ENCODE measurements at regions not wholly inside any gene's neighbourhood (a gene's known extent, or its start where the extent isn't known, plus 50 kb on each side); places are given as distances from the start of the nearest gene placed in this dataset.

DNA sequence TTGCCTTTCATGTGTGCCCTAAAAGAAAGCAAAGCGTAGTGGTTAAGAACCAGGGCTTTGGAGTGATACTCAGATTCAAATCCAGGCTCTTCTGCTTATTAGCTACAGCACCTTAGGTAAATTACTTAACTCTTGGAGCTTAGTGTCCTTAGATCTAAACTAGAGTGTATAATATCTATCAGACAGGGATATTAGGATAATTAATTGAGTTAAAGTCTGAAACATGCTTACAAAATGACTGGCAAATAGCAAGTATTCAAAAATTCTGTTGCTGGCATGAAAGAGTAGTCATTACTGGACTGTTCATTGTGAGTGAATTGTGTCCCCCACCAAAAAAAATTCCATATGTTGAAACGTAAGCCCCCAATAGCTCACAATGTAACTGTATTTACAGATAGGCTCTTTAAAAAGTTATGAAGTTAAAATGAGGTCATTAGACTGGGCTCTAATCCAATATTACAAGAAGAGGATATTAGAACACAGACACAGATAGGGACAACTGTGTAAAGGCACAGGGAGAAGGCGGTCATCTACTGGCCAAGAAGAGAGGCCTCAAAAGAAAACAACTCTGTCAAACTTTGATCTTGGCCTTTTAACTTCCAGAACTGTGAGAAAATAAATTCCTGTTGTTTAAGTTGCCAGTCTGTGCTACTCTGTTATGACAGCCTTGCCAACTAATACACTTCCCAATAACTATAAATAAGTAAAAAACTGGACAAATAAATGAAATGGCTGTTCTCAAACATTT is 60.4 kb upstream of the LRRC3B start:
- 72% methylated on average over 3 of the region's 3 CpGs for WGBS
- no peaks in the 10 kb centered on the region for H3K36me3 ChIP-seq (ENCODE audit: control insufficient read depth in 4 of 4, insufficient read depth in 3 of 4, low read depth in 1 of 4, low read length in 3 of 4)
- no peak overlapping the region for H3K27ac ChIP-seq (ENCODE audit: low read depth in 1 of 2, low read length in 2 of 2)
- TF ChIP-seq, protein P1, sequence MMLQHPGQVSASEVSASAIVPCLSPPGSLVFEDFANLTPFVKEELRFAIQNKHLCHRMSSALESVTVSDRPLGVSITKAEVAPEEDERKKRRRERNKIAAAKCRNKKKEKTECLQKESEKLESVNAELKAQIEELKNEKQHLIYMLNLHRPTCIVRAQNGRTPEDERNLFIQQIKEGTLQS (IDR thresholded peaks at IDR 0.05) = no peak
- TF ChIP-seq, protein P2, sequence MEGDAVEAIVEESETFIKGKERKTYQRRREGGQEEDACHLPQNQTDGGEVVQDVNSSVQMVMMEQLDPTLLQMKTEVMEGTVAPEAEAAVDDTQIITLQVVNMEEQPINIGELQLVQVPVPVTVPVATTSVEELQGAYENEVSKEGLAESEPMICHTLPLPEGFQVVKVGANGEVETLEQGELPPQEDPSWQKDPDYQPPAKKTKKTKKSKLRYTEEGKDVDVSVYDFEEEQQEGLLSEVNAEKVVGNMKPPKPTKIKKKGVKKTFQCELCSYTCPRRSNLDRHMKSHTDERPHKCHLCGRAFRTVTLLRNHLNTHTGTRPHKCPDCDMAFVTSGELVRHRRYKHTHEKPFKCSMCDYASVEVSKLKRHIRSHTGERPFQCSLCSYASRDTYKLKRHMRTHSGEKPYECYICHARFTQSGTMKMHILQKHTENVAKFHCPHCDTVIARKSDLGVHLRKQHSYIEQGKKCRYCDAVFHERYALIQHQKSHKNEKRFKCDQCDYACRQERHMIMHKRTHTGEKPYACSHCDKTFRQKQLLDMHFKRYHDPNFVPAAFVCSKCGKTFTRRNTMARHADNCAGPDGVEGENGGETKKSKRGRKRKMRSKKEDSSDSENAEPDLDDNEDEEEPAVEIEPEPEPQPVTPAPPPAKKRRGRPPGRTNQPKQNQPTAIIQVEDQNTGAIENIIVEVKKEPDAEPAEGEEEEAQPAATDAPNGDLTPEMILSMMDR (IDR thresholded peaks at IDR 0.05; ENCODE audit: low read depth, low read length, missing input control) = no peak
- TF ChIP-seq, protein P3, sequence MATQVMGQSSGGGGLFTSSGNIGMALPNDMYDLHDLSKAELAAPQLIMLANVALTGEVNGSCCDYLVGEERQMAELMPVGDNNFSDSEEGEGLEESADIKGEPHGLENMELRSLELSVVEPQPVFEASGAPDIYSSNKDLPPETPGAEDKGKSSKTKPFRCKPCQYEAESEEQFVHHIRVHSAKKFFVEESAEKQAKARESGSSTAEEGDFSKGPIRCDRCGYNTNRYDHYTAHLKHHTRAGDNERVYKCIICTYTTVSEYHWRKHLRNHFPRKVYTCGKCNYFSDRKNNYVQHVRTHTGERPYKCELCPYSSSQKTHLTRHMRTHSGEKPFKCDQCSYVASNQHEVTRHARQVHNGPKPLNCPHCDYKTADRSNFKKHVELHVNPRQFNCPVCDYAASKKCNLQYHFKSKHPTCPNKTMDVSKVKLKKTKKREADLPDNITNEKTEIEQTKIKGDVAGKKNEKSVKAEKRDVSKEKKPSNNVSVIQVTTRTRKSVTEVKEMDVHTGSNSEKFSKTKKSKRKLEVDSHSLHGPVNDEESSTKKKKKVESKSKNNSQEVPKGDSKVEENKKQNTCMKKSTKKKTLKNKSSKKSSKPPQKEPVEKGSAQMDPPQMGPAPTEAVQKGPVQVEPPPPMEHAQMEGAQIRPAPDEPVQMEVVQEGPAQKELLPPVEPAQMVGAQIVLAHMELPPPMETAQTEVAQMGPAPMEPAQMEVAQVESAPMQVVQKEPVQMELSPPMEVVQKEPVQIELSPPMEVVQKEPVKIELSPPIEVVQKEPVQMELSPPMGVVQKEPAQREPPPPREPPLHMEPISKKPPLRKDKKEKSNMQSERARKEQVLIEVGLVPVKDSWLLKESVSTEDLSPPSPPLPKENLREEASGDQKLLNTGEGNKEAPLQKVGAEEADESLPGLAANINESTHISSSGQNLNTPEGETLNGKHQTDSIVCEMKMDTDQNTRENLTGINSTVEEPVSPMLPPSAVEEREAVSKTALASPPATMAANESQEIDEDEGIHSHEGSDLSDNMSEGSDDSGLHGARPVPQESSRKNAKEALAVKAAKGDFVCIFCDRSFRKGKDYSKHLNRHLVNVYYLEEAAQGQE (IDR thresholded peaks at IDR 0.05) = no peak
- TF ChIP-seq FOXA1 (IDR thresholded peaks at IDR 0.05) (no peak), FOXA2 (IDR thresholded peaks at IDR 0.05) (no peak), RAD21 (IDR thresholded peaks at IDR 0.05) (no peak), JUND (IDR thresholded peaks at IDR 0.05) (no peak), HNF4G (IDR thresholded peaks at IDR 0.05) (no peak), YY1 (IDR thresholded peaks at IDR 0.05) (no peak), NR2F2 (IDR thresholded peaks at IDR 0.05) (no peak), EGR1 (IDR thresholded peaks at IDR 0.05; ENCODE audit: low read depth in 2 of 2) (no peak), RXRA (IDR thresholded peaks at IDR 0.05) (no peak), HNF4A (conservative IDR thresholded peaks at IDR 0.05) (no peak), TAF1 (conservative IDR thresholded peaks at IDR 0.05) (no peak), GABPA (IDR thresholded peaks at IDR 0.05 in 1 of 2, conservative IDR thresholded peaks at IDR 0.05 in 1 of 2) (no peak), SP1 (IDR thresholded peaks at IDR 0.05) (no peak)
- TF ChIP-seq, protein P4, sequence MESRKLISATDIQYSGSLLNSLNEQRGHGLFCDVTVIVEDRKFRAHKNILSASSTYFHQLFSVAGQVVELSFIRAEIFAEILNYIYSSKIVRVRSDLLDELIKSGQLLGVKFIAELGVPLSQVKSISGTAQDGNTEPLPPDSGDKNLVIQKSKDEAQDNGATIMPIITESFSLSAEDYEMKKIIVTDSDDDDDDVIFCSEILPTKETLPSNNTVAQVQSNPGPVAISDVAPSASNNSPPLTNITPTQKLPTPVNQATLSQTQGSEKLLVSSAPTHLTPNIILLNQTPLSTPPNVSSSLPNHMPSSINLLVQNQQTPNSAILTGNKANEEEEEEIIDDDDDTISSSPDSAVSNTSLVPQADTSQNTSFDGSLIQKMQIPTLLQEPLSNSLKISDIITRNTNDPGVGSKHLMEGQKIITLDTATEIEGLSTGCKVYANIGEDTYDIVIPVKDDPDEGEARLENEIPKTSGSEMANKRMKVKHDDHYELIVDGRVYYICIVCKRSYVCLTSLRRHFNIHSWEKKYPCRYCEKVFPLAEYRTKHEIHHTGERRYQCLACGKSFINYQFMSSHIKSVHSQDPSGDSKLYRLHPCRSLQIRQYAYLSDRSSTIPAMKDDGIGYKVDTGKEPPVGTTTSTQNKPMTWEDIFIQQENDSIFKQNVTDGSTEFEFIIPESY (IDR thresholded peaks at IDR 0.05) = no peak
- TF ChIP-seq, protein P5, sequence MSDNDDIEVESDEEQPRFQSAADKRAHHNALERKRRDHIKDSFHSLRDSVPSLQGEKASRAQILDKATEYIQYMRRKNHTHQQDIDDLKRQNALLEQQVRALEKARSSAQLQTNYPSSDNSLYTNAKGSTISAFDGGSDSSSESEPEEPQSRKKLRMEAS (IDR thresholded peaks at IDR 0.05) = no peak
- DNase-seq (ENCODE audit: low spot score) = no peak
- H3K9ac ChIP-seq (ENCODE audit: low read depth in 1 of 2, low read length in 2 of 2) = no peak overlapping the region
- no peak overlapping the region for H3K4me3 ChIP-seq (ENCODE audit: low read depth in 1 of 3, low read length in 3 of 3)
- H3K4me1 ChIP-seq (ENCODE audit: control insufficient read depth in 4 of 4, insufficient read depth in 4 of 4, low read length in 3 of 4) = no peaks in the 10 kb centered on the region
- H3K9me3 ChIP-seq (ENCODE audit: control insufficient read depth in 4 of 4, low read length in 3 of 4) = no peaks in the 10 kb centered on the region
- no peaks in the 10 kb centered on the region for H3K27me3 ChIP-seq (ENCODE audit: control insufficient read depth in 4 of 4, insufficient read depth in 4 of 4, low read length in 3 of 4)

Data from liver (tissue), 8 donors.